SIG-M5 treated with dmso at 0.1 percent for 504 hours (cell line): ENCODE measurements at regions not wholly inside any gene's neighbourhood (a gene's known extent, or its start where the extent isn't known, plus 50 kb on each side); places are given as distances from the start of the nearest gene placed in this dataset.

Experiments
- DNase-seq: peaks from one replicate; lab custom pipeline; 2025; ENCODE audit not compliant: unreplicated experiment; lab: John Stamatoyannopoulos, UW

DNA sequence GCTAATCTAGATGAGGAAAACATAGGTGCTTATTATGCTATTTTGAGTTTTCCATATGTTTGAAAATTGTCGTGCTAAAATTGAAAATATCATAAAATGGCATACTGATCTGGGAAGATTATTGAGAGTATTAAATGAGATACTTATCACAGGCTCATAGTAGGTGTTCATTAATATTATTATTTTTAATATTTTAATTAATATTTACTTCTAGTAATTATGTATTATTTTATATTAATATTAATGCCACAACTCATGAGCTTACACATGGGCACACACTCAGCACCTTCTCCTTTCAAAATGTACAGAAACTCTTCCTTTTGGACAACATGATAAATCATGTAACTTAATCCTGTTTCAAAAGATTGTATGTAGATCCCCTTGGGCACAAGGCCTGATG is 223.6 kb downstream of the RAB28 start:
- DNase-seq: no peak

DNA sequence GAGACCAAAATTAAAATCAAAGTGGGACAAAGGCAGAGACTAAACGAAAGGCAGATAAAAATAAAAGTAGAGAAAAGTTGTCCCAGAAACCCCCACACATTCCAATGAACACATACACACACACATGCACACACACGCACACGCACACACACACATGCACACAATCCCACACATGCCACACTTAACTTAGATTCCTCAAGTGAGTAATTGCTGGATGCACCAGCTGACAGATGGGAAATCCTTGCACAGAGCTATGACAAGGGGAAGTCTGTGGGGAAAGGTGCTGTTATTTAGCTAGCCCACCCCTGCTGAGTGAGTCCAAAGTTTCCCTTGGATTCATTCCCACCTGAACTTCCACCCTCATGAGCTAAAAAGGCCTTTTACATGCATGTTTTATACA is 233.9 kb downstream of the RAB28 start:
- no peak for DNase-seq

DNA sequence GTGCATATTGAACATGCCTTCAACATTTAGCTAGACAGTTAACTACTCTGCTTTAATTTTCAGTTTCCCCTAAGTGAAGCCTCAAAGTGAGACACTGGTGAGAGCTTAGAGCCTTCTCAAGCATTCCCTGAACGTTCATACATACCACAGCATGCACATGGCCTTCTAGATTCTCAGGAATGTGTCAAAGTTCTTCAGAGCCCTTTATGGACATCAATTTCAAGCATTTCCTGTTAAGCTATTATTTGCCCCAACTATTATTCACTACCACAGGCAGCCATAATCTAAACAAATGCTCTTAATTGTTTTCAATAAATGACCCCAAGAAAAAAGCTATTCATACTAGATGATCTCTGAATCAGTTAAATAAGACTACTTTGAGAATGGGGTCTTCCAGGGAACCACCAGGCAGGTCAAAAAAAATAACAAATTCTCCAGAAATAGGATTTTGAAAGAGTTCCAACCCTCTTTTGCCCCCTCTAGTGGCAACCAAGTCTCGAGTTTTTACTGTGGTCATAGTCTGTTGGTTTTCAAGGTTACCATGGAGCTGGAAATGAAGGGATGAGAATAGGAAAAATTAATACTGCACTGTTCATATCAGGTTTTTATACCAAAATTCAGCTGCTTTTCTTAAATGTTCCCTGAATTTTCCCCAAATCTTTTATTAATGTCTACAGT is 235.4 kb downstream of the RAB28 start:
- DNase-seq: no peak

DNA sequence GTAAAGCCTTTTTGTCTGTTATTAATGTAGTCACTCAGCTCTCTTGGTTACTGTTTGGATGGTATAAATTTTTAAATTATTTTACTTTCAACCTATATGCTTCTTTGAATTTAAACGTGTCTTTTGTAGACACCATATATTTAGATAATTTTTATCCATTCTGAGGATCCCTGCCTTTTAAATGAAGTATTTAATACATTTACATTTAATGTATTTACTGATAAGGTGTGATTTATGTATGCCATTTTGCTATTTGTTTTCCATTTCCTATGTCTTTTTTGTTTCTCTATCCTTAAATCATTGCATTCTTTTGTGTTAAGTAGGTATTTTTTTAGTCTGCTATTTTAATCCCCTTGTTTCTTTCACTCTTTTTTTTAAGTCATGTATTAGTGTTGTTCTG is 238.0 kb downstream of the RAB28 start:
- no peak for DNase-seq

DNA sequence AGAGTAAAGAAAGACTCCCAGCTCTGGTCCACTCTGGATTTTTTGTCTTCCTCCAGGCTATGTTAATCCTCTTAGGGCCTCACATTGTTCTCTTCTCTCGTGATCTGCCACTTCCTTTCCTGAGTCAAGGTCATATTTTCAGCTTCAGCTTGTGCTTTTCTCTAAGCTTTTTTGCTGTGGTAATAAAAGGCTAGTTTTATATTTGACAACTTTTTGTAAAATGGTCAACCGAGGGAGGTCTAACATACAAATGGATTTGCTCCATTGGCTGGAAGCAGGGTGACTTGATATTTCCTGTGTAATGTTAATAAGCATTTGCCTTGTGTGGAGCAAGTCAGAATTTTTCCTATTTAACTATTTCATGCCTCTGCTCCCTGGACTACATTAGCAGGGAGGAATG is 239.7 kb downstream of the RAB28 start:
- DNase-seq: no peak

DNA sequence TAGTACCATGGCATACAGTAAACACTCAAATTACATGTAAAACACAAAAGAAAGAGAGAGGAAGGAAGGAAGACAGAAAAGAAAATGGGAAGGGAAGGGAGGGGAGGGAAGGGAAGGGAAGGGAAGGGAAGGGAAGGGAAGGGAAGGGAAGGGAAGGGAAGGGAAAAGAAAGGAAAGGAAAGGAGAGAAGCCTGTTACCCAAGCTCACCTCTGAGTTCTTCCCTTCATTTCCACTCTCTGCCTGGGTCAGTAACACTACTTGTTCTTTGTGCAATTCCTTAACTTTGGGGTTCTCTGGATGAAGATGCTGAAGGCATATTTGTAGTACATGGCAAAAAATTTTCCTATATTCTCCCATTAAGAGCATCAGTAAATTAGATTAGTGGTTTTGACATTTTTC is 241.0 kb downstream of the RAB28 start:
- DNase-seq: no peak

DNA sequence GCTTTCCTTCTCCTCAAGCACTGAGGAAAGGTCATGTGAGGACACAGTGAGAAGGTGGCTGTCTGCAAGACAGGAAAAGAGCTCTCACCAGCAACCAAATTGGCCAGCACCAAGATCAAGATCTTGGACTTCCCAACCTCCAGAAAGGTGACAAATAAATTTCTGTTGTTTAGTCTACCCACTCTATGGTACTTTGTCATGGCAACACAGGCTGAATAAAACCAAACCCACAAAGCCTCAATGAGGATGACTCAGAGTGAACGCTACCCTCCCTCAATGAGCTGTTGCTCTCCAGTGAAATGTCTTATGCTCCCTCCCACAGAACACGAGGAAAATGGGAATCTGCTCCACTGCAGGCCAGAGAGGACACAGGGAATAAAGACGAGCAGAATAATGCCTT is 244.1 kb downstream of the RAB28 start:
- no peak for DNase-seq

DNA sequence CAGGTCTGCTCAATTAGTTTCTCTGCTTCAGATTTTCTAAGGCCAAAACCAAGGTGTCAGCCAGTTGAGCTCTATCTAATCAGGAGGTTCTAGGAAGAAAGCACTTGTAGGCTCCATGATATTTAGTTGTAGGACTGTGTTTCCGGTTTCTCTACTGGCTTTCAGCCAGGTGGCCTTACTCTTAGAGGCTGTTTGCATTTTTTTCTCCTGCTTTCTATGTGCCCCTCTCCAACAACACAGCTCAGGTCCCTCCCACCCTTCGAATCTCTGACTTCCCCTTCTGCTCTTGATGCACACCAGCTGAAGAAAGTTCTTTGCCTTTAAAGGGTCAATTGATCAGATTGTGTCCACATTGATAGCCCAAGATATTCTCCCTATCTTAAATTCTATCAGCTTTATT is 245.2 kb downstream of the RAB28 start:
- no peak for DNase-seq

DNA sequence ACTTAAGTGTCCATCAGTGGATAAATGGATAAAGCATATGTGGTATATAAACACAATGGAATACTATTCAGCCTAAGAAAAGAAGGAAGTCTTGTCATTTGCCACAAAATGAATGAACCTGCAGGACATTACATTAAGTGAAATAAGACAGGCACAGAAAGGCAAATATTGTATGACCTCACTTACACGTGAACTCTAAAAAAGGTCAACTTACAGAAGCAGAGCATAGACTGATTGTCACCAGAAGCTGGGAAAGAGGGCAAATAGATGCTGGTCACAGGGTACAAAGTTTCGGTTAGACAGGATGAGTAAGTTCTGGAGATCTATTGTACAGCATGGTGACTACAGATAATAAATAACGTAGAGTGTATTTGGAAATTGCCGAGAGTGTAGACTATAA is 247.7 kb downstream of the RAB28 start:
- DNase-seq: no peak

DNA sequence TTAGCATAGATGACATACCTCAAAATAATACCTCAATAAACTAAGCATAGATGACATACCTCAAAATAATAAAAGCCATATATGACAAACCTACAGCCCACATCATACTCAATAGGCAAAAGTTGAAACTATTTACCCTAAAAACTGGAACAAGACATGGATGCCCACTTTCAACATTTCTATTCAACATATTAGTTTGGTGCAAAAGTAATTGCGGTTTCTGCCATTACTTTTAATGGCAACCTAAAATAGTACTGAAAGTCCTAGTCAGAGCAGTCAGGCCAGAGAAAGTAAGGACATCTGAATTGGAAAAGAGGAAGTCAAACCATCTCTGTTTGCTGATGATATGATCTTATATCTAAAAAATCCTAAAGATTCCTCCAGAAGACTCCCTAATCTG is 250.4 kb downstream of the RAB28 start:
- DNase-seq: no peak

DNA sequence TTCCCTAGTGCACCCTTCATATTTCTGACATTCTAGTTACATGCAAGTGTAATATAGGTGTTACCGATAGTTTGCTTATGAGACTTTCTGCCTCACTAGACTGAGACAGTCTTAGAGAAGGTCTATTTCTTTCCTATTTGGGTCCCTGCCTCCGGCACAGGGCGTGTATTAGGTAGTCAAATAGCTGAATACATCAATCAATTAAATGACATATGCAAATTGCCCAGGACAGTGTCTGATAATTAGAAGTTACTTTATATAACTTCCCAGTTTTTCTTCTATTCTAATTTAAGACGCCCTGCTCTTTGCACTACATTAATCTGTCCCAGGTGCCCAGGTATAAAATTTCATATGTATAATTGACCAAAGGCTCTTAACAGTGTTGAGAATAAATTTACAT is 264.2 kb downstream of the RAB28 start:
- DNase-seq: no peak

DNA sequence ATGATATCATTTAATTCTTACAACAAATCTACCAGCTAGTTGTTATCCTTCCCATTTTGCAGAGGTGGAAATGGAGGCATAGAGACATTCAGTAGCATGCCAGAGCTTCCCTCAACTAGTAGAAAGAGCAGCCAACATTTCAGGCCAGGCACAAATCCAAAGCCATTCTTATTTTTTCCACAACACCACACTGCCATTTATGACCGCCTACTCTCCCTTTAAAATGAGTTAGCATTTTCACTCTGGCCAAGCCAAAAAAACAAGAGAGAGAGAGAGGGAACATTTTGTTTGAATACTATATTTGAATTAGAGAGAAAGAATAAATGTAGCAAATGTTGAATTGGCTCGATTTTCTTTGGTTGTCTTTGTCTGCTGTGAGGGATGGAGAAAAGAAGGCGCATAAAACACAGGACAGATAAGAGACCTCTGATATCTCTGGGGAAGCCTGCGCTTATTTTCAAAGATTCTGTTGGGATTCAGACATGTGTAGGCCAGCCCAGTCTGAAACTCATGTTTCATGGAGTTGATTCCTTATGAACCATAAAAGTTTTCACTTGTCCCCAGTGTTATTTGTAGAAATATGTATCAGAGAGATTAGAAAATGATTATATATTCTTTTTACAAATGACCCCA is 265.7 kb downstream of the RAB28 start:
- DNase-seq: no peak

DNA sequence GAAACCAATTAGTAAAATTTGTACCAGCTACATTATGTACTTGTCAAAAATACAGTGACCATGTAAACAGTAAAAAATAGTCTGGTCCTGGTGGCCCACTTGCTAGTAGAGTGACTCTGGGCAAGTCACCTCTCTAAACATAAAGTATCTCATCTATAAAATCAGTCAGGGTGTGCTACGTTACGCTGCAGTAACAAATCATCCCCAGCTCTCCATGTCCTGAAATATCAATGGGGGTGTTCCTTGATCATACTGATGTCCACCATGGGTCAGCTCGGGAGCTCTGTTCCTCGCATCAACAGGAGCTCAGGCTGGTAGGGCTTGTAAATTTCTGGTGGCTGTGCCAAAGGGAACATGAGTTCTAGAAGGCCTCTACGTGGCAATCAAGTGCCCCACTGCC is 268.6 kb downstream of the RAB28 start:
- DNase-seq: no peak

DNA sequence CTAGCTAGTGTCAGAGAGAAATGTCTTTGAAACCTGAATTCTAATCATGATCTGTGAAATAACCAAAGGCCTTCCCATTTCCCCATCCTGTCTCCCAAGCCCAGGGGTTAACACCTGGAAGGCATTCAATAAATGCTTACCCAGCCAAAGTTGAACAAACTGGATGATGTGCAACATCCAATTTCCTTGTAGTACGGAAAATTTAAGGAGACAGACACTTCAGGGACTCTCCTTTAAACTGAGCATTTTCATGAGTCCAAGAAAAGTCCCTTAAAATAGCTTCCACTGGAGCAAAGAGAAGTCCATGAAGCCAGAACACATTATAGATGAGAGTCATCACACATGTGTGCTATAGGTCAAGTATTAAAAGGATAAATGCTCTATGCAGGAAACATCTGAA is 271.2 kb downstream of the RAB28 start:
- no peak for DNase-seq

DNA sequence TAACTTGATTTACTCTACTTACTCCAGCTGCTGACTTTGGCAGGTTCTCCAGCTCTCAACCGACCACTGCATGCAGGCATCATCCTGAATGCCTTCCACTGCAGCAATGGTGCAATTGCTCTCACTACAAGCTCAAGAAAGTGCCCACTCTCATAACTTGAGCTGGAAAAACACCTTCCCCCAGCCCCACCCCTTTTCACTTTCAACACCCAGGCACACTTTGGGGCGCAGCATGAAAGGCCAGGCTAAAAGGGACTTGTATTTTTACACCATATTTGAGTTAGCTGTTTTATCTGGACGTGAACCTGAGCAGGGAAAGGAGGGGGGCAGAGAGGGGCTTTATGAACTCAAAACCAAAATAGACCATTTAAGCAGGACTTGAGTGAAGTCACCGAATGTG is 274.5 kb downstream of the RAB28 start:
- no peak for DNase-seq

DNA sequence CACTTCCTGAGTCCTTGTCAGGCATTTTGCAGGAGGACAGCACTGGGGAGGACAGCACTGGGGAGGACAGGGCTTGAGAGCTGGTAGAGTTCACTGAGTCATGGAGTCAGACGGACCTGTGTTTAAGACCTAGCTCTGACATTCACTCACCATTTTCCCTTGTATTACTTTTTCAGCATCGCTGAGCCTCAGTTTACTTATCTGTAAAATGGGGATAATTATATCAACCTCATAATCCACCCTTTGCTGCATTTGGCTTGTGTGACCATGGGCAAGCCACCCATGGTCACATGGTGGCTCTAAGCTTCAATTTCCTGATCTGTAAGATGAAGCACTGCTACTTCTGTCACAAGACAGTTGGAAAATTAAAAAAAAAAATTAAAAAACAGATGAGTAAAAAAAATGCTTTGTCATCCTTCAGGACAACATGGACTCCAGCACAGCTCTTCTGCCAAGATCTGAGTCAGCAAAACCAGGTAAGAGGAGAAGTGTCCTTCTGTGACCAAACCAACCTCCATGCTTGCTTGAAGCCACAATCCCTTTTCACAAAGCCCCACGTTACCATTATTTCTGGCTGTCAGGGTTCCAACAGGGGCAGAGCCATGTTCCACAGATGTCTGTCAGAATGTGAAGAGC is 275.5 kb downstream of the RAB28 start:
- no peak for DNase-seq

DNA sequence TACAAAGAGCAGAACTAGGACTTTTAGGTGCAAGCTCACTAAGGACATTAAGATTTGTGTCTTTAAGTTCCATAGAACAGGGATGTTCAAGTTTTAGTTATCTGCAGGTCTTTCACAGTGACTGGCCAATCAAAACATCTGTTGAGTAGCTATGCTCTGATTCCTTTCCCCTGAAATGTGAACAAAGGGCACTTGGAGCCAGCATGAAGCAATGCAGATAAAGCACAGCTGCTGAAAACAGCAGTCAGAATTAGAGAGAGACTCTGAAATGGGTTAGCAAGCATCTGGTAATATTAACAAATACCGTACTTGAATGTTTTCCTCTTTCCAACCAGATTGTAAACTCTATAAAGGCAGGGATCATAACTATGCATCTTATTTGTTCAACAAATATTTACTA is 276.9 kb downstream of the RAB28 start:
- DNase-seq: no peak

DNA sequence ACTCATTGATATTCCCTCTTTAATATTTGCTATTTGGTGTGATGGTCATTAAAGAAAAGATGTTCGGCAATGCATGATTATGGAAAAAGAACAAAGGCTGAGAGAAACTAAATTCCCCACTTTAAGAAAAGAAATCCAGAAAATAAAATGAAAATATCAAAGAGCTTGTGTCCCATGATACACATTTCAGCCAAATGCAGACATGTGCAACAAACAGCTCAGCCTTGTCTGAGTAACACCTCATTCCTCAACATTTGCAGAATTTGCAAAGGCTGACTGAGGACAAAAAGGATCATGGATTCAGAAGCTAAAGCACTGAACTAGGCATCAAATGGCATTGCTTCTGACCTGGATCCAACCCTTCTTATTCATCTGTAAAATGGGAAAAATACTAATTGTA is 281.0 kb downstream of the RAB28 start:
- no peak for DNase-seq

DNA sequence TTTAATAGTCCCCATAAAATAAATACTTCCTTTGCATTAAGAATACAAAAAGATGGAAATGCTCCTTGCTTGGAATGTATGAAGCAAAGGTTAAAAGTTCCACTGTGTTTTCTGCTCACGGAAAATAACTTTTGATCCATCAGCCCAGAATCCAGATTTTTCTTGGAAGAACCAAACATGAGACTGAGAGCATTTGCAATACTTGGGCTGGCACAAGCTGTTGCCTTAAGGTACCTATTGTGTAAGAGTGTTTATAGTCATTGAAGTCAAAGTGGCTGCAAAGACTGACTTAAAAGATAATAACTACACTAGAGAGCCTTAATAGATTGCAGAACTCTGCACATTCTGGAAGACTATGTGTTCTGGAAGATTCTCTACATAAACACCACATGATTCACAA is 281.4 kb downstream of the RAB28 start:
- DNase-seq: no peak

DNA sequence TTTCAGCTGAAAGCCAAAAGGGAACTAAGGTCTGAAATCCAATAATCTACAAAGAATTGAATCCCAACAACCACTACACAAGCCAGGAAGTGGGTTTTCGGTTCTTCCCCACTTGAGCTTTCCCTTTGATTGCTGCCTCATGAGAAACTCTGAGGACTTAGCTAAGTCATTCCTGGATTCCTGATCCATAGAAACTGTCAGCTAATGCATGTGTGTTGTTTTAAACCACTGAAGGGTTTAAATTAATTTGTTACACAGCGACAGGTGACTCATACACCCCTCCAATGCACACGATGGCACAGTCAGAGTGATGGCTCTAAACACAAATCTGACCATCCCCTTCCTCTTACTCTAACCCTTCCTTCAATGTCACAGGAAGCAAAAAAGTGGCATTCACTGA is 282.9 kb downstream of the RAB28 start:
- DNase-seq: no peak

DNA sequence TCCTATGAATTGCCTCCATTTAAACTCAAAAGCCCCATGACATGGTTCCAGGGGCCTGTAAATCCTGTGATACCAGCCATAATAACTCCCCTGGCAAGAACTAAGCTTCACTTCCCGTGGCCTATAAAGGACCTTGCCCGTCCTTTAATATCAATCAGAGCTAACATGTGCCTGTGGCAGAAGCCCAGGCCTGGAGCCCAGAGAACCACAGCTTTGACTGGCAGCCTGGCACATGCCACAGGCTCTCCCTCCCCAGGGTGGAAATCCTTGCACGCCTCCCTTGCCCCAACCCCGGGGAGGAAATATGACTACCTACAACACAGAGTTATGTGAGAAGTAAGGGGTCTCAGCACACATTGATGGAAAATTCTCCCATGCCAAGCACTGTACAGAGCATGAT is 287.4 kb downstream of the RAB28 start:
- no peak for DNase-seq

DNA sequence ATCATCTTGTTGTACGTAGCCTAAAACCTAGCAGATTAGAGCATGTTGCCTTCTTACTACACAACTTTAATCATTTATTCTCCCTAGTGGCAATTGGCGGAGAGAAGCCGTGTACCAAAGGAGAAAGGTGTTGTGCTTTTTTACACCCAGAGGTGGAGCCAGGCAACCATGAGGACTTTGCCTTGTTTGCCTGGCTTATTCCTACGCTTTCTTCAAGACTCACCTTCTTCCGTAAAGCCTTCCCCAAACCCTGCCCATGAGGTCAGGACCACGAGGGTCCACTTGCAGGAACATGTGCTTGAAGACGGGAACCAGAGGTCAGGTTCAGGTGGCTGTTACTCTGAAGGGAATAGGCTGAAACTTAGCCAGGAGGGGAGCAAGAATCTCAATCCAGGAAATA is 290.5 kb downstream of the RAB28 start:
- DNase-seq: no peak
